HG02642 (cell line): ENCODE measurements at regions not wholly inside any gene's neighbourhood (a gene's known extent, or its start where the extent isn't known, plus 50 kb on each side); places are given as distances from the start of the nearest gene placed in this dataset.
"Not testable (repeated sequence)": the region's sequence is repeated elsewhere in the genome, so short reads cannot be mapped to it uniquely, and the experiment has no call there.

Source experiments
- ATAC-seq: cut with Tn5 transposase; IDR thresholded peaks from one replicate; pipeline ENCODE4 v1.9.1; 2021; ENCODE audit warnings: mild to moderate bottlenecking; ENCODE audit not compliant: unreplicated experiment, poor library complexity

GRCh38 chr2:53610260-53610659 lies 157.3 kb upstream of the CHAC2 start:
- no peak for ATAC-seq

- ATAC-seq: no peak
Observed at GRCh38 chr2:53609551-53609950, 158.1 kb upstream of the CHAC2 start.

- ATAC-seq: no peak
Observed at GRCh38 chr2:53608293-53608692, 159.3 kb upstream of the CHAC2 start.

GRCh38 chr2:53600815-53601214 lies 166.8 kb upstream of the CHAC2 start:
- ATAC-seq: no peak

- not testable (repeated sequence) for ATAC-seq
Observed at GRCh38 chr2:53586733-53587612, 180.6 kb upstream of the CHAC2 start.

- ATAC-seq: no peak
Observed at GRCh38 chr2:53584986-53585385, 182.6 kb upstream of the CHAC2 start.

- no peak for ATAC-seq
Observed at GRCh38 chr2:53583583-53583982, 184.0 kb upstream of the CHAC2 start.

GRCh38 chr2:53582556-53582955 lies 185.0 kb upstream of the CHAC2 start:
- no peak for ATAC-seq

- ATAC-seq: no peak
Observed at GRCh38 chr2:53576166-53576565, 191.4 kb upstream of the CHAC2 start.

- no peak for ATAC-seq
Observed at GRCh38 chr2:53575721-53576124, 191.9 kb upstream of the CHAC2 start.

- no peak for ATAC-seq
Observed at GRCh38 chr2:53572696-53573095, 194.9 kb upstream of the CHAC2 start.

- no peak for ATAC-seq
Observed at GRCh38 chr2:53569957-53570727, 197.5 kb upstream of the CHAC2 start.

- ATAC-seq: no peak
Observed at GRCh38 chr2:53568469-53568868, 199.1 kb upstream of the CHAC2 start.

GRCh38 chr2:53567073-53567472 lies 200.5 kb upstream of the CHAC2 start:
- ATAC-seq: no peak

GRCh38 chr2:53562407-53562806 lies 205.2 kb upstream of the CHAC2 start:
- ATAC-seq: no peak

GRCh38 chr2:53561155-53561554 lies 206.4 kb upstream of the CHAC2 start:
- no peak for ATAC-seq

- ATAC-seq: no peak
Observed at GRCh38 chr2:53559302-53559966, 208.2 kb upstream of the CHAC2 start.

GRCh38 chr2:53558867-53559266 lies 208.7 kb upstream of the CHAC2 start:
- no peak for ATAC-seq

GRCh38 chr2:53549497-53549896 lies 218.1 kb upstream of the CHAC2 start:
- ATAC-seq: no peak

- no peak for ATAC-seq
Observed at GRCh38 chr2:53545604-53546003, 222.0 kb upstream of the CHAC2 start.
